Testis (tissue), 2 donors: ENCODE measurements at regions not wholly inside any gene's neighbourhood (a gene's known extent, or its start where the extent isn't known, plus 50 kb on each side); places are given as distances from the start of the nearest gene placed in this dataset.

ENCODE experiments used
- CTCF ChIP-seq, 3 experiments: fragments of 450-650 bp in 2 of 3; fragments of 200-600 bp in 1 of 3; sonication (generic) in 1 of 3; IDR thresholded peaks; one replicate each; pipeline ENCODE4 v1.5.1; 2016 to 2019; ENCODE audit warnings: antibody characterized with exemption in 3 of 3, mild to moderate bottlenecking in 2 of 3, moderate library complexity in 1 of 3
- POLR2A ChIP-seq: fragments of 450-650 bp; IDR thresholded peaks from one replicate; pipeline ENCODE4 v1.6.1; 2017; ENCODE audit warnings: antibody characterized with exemption, mild to moderate bottlenecking, moderate library complexity

GRCh38 chr2:3100386-3100785 lies 277.2 kb downstream of the EIPR1 start:
- TF ChIP-seq CTCF (IDR thresholded peaks at IDR 0.05) (no peak), POLR2A (no peak)
